ENCODE measurements at regions not wholly inside any gene's neighbourhood (a gene's known extent, or its start where the extent isn't known, plus 50 kb on each side); places are given as distances from the start of the nearest gene placed in this dataset.

DNA sequence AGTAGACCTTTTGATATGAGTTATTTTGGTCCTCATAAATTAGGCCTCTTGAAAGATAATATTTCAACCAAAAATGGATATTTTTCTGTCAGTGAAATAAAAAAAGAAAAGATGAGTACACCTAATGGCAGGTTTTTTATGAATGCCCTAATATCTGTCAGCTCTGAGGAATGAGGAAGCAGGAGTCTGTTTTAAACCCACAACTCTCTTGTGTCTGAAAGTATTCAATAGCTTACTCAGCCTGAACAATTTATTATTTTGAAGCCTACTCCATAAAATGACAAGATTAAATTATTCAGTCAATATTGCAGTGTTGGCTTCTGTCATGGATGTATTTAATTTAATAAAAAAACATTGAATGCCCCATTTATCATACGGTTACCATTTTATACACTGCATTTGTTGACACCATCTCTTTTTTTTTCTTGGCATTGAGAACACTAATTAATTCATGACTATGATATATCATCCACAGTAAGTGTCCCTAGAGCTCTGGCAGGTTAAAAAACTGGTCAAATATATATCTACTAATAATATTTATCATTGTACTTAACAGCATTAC lies 548.2 kb downstream of the CBLN2 start:
- TF ChIP-seq GATA3 (IDR thresholded peaks at IDR 0.05; ENCODE audit: low read depth, low read length) (no peak), GATA2 (IDR thresholded peaks at IDR 0.05; ENCODE audit: low read depth, low read length) (no peak)
